Stimulated activated CD8-positive, alpha-beta memory T cell treated with anti-CD3 and anti-CD28 coated beads, Interleukin-12 subunit alpha, Interleukin-12 subunit beta, amount 100 ng/mL, for 24 hours (primary cell): ENCODE measurements at regions not wholly inside any gene's neighbourhood (a gene's known extent, or its start where the extent isn't known, plus 50 kb on each side); places are given as distances from the start of the nearest gene placed in this dataset.

Source experiments
- DNase-seq: peaks from one replicate; pipeline ENCODE4 v3.0.0-alpha.2; 2020; ENCODE audit errors: extremely low read depth

GRCh38 chr2:13877571-13877970 lies 754.9 kb upstream of the LRATD1 start:
- no peak for DNase-seq

GRCh38 chr2:13884291-13884976 lies 748.1 kb upstream of the LRATD1 start:
- no peak for DNase-seq

- no peak for DNase-seq
Observed at GRCh38 chr2:13901526-13901925, 731.0 kb upstream of the LRATD1 start.

- no peak for DNase-seq
Observed at GRCh38 chr2:13905831-13906230, 726.7 kb upstream of the LRATD1 start.

GRCh38 chr2:13916066-13916465 lies 716.5 kb upstream of the LRATD1 start:
- DNase-seq, result no peak

GRCh38 chr2:13917958-13918357 lies 714.6 kb upstream of the LRATD1 start:
- DNase-seq, result no peak

GRCh38 chr2:13919981-13920382 lies 712.5 kb upstream of the LRATD1 start:
- DNase-seq, result no peak

- no peak for DNase-seq
Observed at GRCh38 chr2:13921245-13921644, 711.3 kb upstream of the LRATD1 start.

- no peak for DNase-seq
Observed at GRCh38 chr2:13923823-13924222, 708.7 kb upstream of the LRATD1 start.

- DNase-seq, result no peak
Observed at GRCh38 chr2:13942111-13942510, 690.4 kb upstream of the LRATD1 start.

- DNase-seq, result no peak
Observed at GRCh38 chr2:13950761-13951160, 681.8 kb upstream of the LRATD1 start.

- DNase-seq, result no peak
Observed at GRCh38 chr2:13968811-13969210, 663.7 kb upstream of the LRATD1 start.

GRCh38 chr2:13986119-13986720 lies 646.3 kb upstream of the LRATD1 start:
- no peak for DNase-seq

- no peak for DNase-seq
Observed at GRCh38 chr2:13996527-13996926, 636.0 kb upstream of the LRATD1 start.

GRCh38 chr2:14011190-14011589 lies 621.3 kb upstream of the LRATD1 start:
- DNase-seq, result no peak

- DNase-seq, result no peak
Observed at GRCh38 chr2:14015113-14015630, 617.3 kb upstream of the LRATD1 start.

GRCh38 chr2:14016289-14016955 lies 616.1 kb upstream of the LRATD1 start:
- no peak for DNase-seq

- no peak for DNase-seq
Observed at GRCh38 chr2:14018620-14019019, 613.9 kb upstream of the LRATD1 start.

- DNase-seq, result no peak
Observed at GRCh38 chr2:14023558-14023957, 609.0 kb upstream of the LRATD1 start.

GRCh38 chr2:14039134-14039533 lies 593.4 kb upstream of the LRATD1 start:
- no peak for DNase-seq

GRCh38 chr2:14047491-14047890 lies 585.0 kb upstream of the LRATD1 start:
- no peak for DNase-seq

GRCh38 chr2:14051401-14051800 lies 581.1 kb upstream of the LRATD1 start:
- DNase-seq, result no peak

- no peak for DNase-seq
Observed at GRCh38 chr2:14053105-14053504, 579.4 kb upstream of the LRATD1 start.
